ENCODE measurements at regions not wholly inside any gene's neighbourhood (a gene's known extent, or its start where the extent isn't known, plus 50 kb on each side); places are given as distances from the start of the nearest gene placed in this dataset.

- ChIA-PET POLR2A (no interaction called here), CTCF (no interaction called here)
- Histone ChIP-seq H3K4me3 (ENCODE audit: low read length) (no peak overlapping the region), H3K4me1 (ENCODE audit: insufficient read depth, low read length) (no peaks in the 10 kb centered on the region), H3K27ac (ENCODE audit: low read depth in 1 of 2, low read length in 2 of 2) (no peak overlapping the region), H3K9me3 (ENCODE audit: control insufficient read depth in 1 of 2, insufficient read depth in 1 of 2, low read length in 2 of 2) (peaks cover 0 to 24% of the 10 kb centered on the region in 2 experiments), H3K36me3 (ENCODE audit: insufficient read depth, low read length) (no peaks in the 10 kb centered on the region), H3K27me3 (ENCODE audit: control insufficient read depth in 1 of 2, insufficient read depth in 2 of 2, low read length in 2 of 2) (no peaks in the 10 kb centered on the region)
- DNase-seq, result no peak
- Mint-ChIP-seq H3K27me3 (no peaks in the 10 kb centered on the region), H3K9me3 (peaks cover 2% of the 10 kb centered on the region), H3K4me3 (no peak overlapping the region), H3K36me3 (ENCODE audit: low read depth) (no peaks in the 10 kb centered on the region), H3K4me1 (ENCODE audit: low read depth) (no peaks in the 10 kb centered on the region), H3K27ac (no peak overlapping the region)
- TF ChIP-seq CTCF (IDR thresholded peaks at IDR 0.05), result no peak
- intact Hi-C loops (cut with DNase I, micrococcal nuclease), result no loop called here
- no peak for ATAC-seq (ENCODE audit: poor library complexity)
These were observed 573.2 kb downstream of the CCDC171 start for GRCh38 chr9:16126042-16126441.

GRCh38 chr9:16128003-16128402, 575.2 kb downstream of the CCDC171 start:
- TF ChIP-seq CTCF (IDR thresholded peaks at IDR 0.05), result no peak
- intact Hi-C loops (cut with DNase I, micrococcal nuclease), result no loop called here
- Histone ChIP-seq H3K27me3 (ENCODE audit: control insufficient read depth in 1 of 2, insufficient read depth in 2 of 2, low read length in 2 of 2) (no peaks in the 10 kb centered on the region), H3K4me1 (ENCODE audit: insufficient read depth, low read length) (no peaks in the 10 kb centered on the region), H3K4me3 (ENCODE audit: low read length) (no peak overlapping the region), H3K9me3 (ENCODE audit: control insufficient read depth in 1 of 2, insufficient read depth in 1 of 2, low read length in 2 of 2) (peaks cover 0 to 19% of the 10 kb centered on the region in 2 experiments), H3K36me3 (ENCODE audit: insufficient read depth, low read length) (no peaks in the 10 kb centered on the region), H3K27ac (ENCODE audit: low read depth in 1 of 2, low read length in 2 of 2) (no peak overlapping the region)
- ChIA-PET CTCF (no interaction called here), POLR2A (no interaction called here)
- no peak overlapping the region for H3K4me3 Mint-ChIP-seq
- H3K9me3 Mint-ChIP-seq, result peaks cover 2% of the 10 kb centered on the region
- peaks cover 7% of the 10 kb centered on the region for H3K27me3 Mint-ChIP-seq
- no peaks in the 10 kb centered on the region for H3K4me1 Mint-ChIP-seq (ENCODE audit: low read depth)
- no peaks in the 10 kb centered on the region for H3K36me3 Mint-ChIP-seq (ENCODE audit: low read depth)
- no peak for ATAC-seq (ENCODE audit: poor library complexity)
- no peak for DNase-seq
- H3K27ac Mint-ChIP-seq, result no peak overlapping the region

GRCh38 chr9:16131264-16131663, 578.4 kb downstream of the CCDC171 start:
- no peak for ATAC-seq (ENCODE audit: poor library complexity)
- Histone ChIP-seq H3K4me3 (ENCODE audit: low read length) (no peak overlapping the region), H3K27me3 (ENCODE audit: control insufficient read depth in 1 of 2, insufficient read depth in 2 of 2, low read length in 2 of 2) (no peaks in the 10 kb centered on the region), H3K9me3 (ENCODE audit: control insufficient read depth in 1 of 2, insufficient read depth in 1 of 2, low read length in 2 of 2) (peaks cover 0 to 30% of the 10 kb centered on the region in 2 experiments), H3K4me1 (ENCODE audit: insufficient read depth, low read length) (no peaks in the 10 kb centered on the region), H3K27ac (ENCODE audit: low read depth in 1 of 2, low read length in 2 of 2) (no peak overlapping the region), H3K36me3 (ENCODE audit: insufficient read depth, low read length) (no peaks in the 10 kb centered on the region)
- H3K36me3 Mint-ChIP-seq (ENCODE audit: low read depth), result no peaks in the 10 kb centered on the region
- TF ChIP-seq CTCF (IDR thresholded peaks at IDR 0.05), result no peak
- POLR2A ChIA-PET, result no interaction called here
- H3K4me3 Mint-ChIP-seq, result no peak overlapping the region
- H3K9me3 Mint-ChIP-seq, result peaks cover 2% of the 10 kb centered on the region
- DNase-seq, result no peak
- H3K27ac Mint-ChIP-seq, result no peak overlapping the region
- CTCF ChIA-PET, result no interaction called here
- H3K27me3 Mint-ChIP-seq, result peaks cover 7% of the 10 kb centered on the region
- no peaks in the 10 kb centered on the region for H3K4me1 Mint-ChIP-seq (ENCODE audit: low read depth)
- intact Hi-C loops (cut with DNase I, micrococcal nuclease), result no loop called here

Measured in CD4-positive, alpha-beta T cell (primary cell).